ENCODE measurements at regions not wholly inside any gene's neighbourhood (a gene's known extent, or its start where the extent isn't known, plus 50 kb on each side); places are given as distances from the start of the nearest gene placed in this dataset.
A peak's percentile ranks its signal among the peaks of the same experiment; 100 is the strongest.
"Not testable (repeated sequence)": the region's sequence is repeated elsewhere in the genome, so short reads cannot be mapped to it uniquely, and the experiment has no call there.

DNA sequence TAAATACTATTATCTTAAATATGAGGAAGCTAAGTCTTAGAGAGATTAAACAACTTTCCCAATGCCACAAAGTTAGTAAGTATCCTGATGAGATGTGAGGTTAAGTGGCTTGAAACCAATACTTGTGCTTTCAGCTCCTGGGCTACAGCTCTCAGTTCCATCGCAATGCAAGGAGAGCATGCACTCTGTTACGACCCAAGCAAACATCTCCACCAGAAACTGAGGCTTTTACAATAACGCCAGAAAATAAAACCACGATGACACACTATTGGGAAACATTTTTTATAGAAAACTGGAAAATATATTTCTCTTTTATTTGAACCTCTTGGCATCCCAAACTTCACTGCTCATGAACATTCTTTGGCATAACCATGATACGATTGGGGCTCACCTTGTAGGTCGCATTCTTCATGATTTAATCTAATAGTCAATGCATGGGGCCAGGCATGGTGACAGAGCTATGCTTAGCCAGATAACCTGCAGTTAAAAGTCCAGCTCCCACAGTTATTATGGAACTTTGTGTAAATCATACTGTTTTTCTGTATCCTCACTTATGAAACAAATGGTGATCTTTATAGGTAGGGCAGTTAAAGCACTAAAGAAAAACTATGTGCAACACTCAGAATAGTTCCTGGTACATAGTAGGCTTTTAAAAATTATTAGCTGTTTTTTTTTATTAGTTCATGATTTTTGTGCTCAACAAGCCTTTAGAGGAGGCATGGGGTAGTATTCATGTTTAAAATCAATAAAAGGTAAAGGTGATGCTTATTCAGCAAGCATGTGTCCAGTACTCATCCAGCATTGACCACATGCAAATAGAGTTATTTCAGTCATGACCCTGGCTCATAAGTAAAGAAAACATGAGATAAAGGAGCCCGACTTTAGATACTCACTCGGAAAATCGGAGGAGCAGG is 238.3 kb upstream of the TRIB2 start:
- FAIRE-seq (no peak), DNase-seq (ENCODE audit: low spot score) (no peak)

DNA sequence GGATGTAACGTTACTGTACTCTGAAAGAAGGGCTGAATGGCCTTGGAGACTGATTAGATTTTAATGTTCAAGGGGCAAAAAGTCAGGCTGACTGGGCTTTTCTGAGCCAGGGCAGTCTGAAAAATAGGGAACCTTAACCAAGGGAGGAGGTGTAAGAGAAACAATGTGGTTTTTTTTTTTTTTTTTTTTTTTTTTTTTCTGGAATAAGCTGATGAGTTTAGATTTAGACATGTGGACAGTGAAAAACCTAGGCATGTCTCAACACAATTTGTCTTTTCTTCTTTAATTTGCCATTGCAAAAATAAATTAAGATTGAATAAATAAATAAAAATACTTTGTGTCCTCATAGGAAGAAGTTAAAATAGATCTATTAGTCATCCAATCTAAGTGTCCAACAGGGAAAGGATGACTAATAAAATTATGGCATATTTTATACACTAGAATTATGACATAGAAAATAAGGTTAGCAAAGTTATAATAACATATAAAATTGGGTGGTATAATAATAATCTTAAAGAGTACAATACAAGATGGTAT is 237.6 kb upstream of the TRIB2 start:
- no peak for FAIRE-seq
- DNase-seq (ENCODE audit: low spot score): no peak

DNA sequence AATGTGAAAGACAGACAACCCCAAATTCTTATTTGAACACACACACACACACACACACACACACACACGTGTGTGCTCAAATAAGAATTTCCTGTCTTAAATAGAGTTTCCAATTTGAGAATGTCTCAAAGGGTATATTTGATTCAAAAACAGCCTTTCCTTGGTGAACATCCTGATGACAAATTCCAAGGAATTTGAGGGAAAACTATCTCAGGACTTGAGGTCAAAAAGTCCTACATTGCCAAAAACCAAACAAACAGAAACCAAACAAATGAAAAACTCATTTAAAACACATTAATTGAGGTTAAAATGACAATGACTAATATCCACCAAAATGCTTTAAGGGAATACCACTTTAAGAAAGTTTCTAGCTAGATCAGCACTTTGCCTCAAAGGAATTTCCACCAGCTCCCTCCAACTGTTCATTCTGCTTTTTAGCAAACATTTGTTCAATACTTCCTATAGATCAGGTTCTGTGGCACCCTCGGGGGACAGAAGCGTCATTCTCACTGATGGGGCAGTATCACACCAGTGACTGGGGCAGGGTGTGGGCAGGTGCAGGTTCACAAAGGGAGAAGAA is 232.1 kb upstream of the TRIB2 start:
- no peak for FAIRE-seq
- no peak for DNase-seq (ENCODE audit: low spot score)

DNA sequence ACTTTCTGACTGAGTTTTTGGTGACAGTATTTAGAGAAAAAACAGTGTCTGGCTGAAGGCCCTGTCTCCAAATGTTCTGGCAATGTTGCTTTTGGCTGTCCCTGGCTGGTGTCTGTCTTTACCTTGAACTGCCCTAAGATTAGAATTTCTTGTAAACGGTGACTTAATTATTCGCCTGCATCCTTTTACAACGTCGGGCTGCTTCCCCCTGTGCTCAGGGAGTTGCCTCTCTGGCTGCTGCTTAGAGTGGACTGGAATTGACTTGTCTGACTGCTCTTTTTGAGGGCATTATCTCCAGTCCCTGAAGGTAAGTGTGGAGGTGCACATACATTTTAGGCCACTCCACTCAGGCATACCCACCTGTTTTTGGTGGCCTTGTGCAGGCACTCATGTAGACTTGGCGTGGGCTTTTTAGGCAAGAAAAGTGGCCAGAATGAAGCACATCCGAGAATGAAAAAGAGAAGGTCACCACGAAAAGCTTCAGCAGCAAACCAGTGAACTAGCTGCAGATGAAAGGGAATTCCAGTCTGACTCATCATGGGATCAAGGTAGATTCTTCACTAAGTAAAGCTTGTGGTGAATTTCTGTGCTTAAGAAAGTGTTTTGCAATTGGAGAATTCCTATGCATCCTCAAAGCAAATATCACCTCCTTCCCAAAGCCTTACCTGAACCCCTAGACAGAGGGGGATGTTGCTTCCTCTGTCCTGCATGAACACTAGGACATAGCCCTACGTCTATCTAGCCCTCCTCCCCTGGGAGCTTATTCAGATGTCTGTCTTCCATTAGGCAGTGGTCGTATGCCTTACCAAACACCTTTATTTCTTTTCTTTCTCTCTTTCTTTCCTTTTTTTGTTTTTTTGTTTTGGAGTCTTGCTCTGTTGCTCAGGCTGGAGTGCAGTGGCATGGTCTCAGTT is 230.3 kb upstream of the TRIB2 start:
- peak; percentile 41 for DNase-seq (ENCODE audit: low spot score)
- FAIRE-seq: no peak

DNA sequence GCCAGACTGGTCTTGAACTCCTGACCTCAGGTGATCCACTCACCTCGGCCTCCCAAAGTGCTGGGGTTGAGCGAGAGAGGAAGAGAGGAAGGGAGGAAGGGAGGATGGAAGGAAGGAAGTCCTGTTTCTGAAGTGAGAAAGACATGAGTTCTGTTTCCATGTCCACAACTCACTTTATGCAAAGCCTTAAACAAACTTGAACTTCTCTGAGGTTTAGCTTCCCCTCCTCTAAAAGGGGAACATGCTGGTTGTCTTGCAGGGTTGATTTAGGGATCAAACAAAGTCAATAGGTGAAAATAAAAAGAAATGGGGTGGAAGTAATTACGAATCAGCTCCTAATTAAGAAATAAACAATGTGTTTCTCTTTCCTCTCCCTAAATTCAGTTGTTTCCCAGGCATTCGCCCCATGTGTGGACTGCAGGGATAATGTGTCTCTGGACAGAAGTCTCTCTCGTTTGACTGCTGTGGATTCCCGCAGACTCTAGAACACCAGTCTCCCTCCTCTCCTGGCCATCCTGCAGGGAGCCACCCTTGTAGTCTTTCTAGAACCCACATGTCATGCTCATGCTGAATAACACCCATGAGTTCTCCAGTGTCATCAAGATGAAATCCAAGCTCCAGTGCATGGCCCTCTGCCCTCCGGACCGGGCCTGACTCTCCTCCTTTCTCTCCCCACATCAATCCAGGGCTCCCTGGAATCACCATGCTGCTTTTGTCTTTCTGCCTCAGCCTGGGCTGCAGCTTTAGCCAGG is 229.3 kb upstream of the TRIB2 start:
- no peak for DNase-seq (ENCODE audit: low spot score)
- no peak for FAIRE-seq

DNA sequence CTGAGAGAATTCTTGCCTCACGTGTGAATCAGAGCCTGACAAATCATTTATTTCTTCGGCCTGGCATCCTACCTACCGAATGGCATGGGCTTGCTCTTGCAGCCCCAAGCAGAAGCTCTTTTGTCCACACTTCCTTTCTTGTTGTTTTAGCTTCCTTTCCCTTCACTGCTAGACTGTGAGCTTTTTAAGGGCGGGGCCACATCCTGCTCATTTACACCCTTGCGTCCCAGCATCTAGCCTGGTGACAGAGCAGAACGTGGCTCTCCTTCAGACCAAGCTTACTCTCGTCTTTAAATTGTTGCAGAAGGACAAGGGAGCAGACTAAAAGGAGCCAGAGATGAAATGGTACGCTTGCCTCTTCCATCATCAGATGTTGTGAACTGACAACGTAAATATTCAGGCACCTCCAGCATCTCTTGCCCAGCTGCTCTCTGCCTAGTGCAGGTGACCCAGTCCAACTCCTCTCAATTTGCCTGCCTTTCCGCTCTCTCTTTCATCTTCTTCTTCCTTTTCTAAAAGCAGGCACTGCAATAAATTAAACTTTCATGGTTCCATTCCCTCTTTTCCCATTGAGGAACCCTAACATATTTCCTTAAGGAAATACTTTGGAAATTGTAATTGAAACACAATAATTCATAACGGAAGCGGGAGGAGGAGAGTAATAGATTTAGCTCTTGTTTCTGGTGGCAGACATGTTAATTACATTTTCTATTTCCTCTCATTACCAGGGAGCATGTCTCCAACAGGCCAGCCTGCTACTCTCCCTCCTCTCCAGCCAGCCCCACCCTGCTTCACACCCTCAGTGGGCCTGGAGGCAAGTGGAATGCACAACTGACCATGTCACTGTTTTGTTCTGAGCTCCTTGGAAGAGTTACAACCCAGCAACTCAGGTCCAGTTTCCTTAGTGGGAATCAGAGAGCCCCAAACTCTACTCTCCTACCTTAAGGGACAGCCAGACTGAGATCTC is 228.1 kb upstream of the TRIB2 start:
- DNase-seq (ENCODE audit: low spot score): no peak
- no peak for FAIRE-seq

DNA sequence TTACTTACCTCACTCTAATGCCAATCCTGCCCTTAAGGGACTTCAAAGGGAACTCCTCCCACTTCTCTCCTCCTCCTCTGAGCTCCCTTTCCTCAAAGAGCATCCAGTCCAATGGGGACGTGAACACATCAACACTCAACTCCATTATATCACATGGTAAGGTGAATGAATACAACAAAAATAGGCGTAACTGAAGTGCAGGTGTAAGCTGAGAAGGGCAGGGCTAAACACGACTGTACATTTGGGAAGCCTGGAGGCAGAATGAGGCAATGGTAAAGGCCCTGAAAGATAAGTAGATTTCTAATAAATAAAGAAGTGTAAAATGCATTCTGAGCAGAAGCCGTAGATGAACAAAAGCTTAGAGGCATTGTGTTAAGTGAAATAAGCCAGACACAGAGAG is 226.1 kb upstream of the TRIB2 start:
- no peak for FAIRE-seq
- no peak for DNase-seq (ENCODE audit: low spot score)

DNA sequence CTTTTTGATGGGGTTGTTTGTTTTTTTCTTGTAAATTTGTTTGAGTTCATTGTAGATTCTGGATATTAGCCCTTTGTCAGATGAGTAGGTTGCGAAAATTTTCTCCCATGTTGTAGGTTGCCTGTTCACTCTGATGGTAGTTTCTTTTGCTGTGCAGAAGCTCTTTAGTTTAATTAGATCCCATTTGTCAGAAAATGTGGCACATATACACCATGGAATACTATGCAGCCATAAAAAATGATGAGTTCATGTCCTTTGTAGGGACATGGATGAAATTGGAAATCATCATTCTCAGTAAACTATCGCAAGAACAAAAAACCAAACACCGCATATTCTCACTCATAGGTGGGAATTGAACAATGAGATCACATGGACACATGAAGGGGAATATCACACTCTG is 224.4 kb upstream of the TRIB2 start:
- not testable (repeated sequence) for FAIRE-seq; DNase-seq (ENCODE audit: low spot score)

DNA sequence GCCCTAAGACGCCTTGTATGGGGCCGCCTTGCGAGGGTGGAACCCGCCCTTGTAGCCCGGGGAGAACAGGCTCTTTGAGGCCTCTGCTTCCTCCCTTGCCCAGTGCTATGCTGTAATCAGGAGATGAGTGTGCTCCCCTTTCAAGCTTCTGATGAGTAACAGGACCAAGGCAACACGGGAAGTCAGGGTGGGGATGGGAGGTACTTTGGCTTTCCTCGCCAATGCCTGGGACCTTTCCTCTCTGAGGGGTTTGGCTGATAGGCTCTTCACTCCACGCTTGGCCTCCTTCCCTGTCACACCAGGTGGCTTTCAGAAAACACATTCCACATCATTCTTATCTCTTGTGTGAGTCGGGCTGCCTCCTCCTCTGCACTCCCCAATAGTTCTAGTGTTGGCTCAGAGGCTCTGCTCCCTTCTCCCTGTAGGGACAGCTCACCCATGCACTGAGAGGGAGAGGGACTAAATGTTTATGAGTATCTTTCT is 223.7 kb upstream of the TRIB2 start:
- DNase-seq (ENCODE audit: low spot score): peak; percentile 66
- FAIRE-seq: no peak

DNA sequence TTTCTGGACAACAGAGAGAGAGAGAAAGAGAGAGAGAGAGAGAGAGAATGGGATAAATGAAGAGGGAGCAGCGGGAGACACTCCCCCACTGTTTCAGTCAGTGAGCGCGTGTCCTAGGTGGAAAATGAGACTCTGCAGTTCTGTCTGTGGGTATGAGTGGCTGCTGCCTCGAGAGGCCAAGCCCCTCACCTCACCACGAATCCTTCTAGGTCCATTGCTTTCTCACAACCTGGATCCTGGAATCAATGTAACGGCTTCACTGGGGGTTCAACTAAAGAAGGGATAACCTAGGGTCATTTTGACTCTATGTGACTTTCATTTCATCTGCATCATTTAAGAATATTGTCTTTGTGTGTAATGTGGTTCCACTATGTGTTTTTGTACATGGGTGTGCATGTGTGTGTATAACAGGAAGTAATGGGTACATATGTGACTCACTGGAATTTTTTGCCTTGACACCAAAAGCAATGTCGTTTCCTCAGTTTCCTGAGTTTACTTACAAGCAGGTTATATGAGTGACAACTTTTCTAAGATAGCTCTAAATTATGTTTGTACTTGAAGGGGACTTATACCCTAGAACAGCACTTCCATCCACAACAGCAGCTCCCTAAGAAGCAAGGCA is 221.4 kb upstream of the TRIB2 start:
- FAIRE-seq (no peak), DNase-seq (ENCODE audit: low spot score) (no peak)

DNA sequence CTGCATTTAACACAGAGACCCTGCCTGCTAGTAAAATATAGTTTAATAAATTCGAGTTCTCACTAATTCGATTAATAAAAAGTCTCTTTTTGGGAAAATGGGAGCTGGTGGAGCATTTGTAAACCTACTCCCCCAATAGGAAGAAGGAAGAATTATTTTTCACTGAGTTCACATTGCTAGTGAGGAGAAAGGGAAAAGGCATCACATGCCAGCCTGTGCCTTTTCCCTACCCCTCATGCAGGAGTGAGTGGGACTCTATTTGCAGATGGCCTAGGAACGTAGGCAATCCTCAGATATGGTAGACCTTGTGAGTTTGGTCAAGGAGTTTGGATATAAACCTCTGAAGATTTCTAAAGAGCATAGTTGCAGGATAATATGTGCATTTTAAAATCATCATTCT is 218.4 kb upstream of the TRIB2 start:
- no peak for FAIRE-seq
- DNase-seq (ENCODE audit: low spot score): no peak

DNA sequence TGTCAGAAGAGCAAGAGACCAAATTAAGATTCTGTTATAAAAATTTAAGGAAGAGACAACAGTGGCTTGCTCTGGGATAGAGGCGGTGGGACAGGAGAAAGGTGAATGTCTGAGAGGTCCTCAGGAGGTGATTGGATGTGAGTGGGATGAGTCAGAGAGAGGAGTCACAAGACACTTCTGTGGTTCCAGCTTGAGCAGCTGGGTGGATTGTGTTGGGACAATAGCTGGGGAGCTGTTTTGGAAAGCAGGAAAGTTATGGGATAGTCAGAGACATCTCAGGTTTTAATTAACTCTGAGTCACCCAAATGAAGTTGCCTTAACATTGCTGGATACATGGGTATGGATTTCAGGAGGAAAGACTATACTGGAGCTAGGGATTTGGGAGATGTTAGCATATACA is 218.0 kb upstream of the TRIB2 start:
- no peak for FAIRE-seq

DNA sequence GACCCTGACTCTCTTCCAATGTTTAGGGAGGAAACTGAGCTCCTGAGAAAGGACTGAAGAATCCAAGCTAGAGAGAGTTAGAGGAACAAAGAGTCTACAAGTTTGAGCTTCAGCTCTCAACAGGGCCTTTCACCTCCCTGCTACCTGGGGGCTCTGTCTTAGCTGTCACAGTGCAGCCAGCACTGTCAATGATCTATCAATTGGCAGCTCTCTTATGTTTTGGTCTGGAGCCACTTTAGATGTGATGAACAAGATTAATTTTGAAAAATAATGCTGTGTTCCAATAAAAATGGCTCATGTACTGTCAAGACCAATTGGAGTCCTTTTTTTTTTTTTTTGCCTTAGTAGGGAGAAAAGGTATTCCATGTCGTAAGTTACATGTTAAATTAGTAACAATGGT is 215.8 kb upstream of the TRIB2 start:
- FAIRE-seq (no peak), DNase-seq (ENCODE audit: low spot score) (no peak)

More for the DNA sequence above, 218.0 kb upstream of the TRIB2 start:
- DNase-seq (ENCODE audit: low spot score): no peak

DNA sequence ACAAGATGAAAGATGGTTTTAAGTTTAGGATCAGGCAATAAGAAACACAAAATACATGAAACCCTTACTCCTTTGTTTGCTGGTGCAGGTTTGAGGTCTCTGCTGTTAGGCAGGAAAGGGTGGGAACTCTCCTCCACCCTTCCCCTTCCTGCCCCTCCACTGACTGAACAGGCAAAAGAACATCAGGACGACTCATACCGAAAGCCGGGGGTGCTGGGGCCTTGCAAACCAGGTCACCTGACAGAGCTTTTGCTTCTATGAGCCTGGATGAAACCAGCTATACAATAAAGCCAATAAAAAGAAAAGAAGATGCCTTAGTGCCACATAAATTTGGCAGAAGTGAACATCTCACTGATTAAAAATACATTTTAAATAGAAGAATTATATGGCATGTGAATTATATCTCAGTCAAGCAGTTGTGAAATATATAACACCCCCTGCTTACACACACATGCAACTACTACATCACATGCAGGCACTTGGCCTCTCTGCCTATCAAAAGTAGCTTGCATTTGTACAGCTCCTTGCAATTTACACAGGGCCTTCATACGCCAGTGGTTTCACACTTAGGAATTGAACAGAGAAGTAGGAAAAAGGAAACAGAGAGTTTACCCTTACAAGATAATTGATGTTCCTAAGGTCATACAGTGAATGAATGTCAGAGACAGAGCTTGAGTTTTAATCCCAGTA is 215.1 kb upstream of the TRIB2 start:
- FAIRE-seq: no peak
- no peak for DNase-seq (ENCODE audit: low spot score)

DNA sequence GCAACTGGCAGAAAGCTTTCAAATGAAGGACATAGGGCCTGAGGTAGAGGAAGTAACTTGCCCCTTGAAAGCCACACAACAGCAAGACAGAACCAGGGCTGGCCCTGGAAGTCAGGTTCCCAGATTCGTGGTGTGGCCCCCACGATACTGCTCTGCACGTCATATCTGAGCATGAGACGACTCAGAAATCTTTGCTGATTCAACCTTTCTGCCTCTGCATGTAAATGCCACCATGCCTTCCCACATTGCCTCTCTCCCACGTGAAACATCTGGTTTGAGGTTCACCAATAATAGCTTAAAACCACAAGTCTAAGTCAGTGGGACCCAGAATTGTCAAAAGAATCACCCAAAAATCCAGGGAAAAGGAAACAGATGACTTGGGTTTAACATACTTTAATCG is 214.0 kb upstream of the TRIB2 start:
- FAIRE-seq: no peak
- DNase-seq (ENCODE audit: low spot score): no peak

DNA sequence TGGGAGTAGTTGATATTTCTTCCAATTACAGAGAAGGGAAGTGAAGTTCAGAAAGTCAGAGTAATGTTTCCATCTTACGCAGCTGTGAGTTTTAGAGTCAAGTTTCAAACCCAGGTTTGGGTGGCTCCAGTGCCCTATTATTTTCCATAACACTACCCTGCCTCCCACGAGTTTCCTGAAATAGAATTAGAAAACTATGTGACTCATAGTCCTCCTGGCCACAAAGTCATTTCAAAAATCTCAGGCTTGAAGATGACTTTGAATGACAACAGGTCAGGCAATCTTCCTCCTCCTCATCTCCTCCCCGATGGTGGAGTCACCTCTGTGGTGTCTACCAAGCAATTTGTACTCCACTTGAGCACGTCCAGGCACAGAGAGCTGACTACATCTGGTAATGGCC is 212.3 kb upstream of the TRIB2 start:
- peak; percentile 46 for DNase-seq (ENCODE audit: low spot score)
- no peak for FAIRE-seq

DNA sequence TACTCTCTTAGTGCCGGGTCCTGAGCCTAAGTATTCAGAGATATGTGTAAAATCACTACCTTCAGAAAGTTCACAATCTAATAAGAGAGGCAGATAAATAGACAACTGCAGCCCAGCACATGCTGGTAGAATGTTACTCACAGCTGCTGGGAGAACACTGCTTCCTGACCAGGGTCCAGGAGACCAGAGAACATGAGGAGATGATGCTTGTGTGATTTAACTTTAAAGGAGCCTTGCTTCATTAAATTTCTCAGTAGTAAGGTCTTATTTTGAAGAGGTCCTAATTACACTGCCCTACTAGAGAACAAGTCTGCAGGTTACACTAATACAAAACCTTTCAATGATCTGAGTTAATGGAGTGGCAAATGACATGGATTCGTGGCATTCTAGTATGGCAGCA is 209.9 kb upstream of the TRIB2 start:
- DNase-seq (ENCODE audit: low spot score) (no peak), FAIRE-seq (no peak)

DNA sequence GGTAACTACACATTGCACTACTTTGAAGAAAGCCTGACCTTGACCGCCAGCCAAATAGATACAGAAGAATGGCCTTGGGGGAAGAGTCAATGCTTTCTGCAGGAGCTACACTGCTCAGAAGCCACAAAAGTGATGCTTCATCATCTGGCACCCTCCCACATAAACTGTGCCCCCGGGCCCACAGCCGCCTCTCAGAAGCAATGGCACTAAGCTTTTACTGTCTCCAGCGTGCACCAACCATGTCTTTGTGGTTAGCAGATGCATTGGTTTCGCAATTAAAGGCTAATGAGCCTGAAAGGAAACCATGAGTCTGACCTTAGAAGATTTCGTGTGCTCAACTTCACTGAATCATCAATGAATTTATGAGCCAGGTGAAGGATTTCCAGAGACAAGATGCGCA is 209.4 kb upstream of the TRIB2 start:
- DNase-seq (ENCODE audit: low spot score) (peak; percentile 78), FAIRE-seq (peak; percentile 83)

DNA sequence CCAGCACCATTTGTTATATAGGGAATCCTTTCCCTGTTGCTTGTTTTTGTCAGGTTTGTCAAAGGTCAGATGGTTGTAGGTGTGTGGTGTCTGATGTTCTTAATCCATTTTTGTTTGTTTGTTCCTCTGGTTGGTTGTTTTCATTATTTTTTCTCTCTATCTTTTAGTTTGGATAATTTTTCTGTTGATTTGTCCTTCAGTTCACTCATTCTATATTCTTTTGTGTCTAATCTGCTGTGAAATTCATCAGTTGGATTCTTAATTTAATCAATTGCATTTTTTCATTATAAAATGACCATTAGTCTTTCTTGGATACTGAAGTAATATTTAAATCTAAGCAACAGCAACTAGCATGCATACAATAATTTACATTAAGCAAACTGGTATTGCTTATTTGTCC is 206.7 kb upstream of the TRIB2 start:
- no peak for FAIRE-seq
- no peak for DNase-seq (ENCODE audit: low spot score)

Data from RCC 7860 (cell line).